GM23338 (cell line): ENCODE measurements at regions not wholly inside any gene's neighbourhood (a gene's known extent, or its start where the extent isn't known, plus 50 kb on each side); places are given as distances from the start of the nearest gene placed in this dataset.

Experiments used
- ETS1 ChIP-seq: IDR thresholded peaks from 2 replicates; pipeline ENCODE4 v1.6.1; 2016; ENCODE audit warnings: antibody characterized with exemption
- EZH2phosphoT487 ChIP-seq: fragments of 200-600 bp; sonication (generic); IDR thresholded peaks from one replicate; pipeline ENCODE4 v1.8.1; 2018; ENCODE audit warnings: antibody characterized with exemption; ENCODE audit not compliant: unreplicated experiment
- POLR2AphosphoS5 ChIP-seq: IDR thresholded peaks from 2 replicates; pipeline ENCODE4 v1.6.1; 2016; ENCODE audit warnings: antibody characterized with exemption, low read depth
- ZNF331 ChIP-seq: fragments of 250-450 bp; sonication (Bioruptor Pico); IDR thresholded peaks from 2 replicates; pipeline ENCODE4 v1.5.0; 2020; ENCODE audit warnings: low read depth, mild to moderate bottlenecking, moderate library complexity
- TF ChIP-seq, protein P1 (sequence below), 2 experiments: fragments of 200-600 bp in 1 of 2; sonication (generic) in 1 of 2; conservative IDR thresholded peaks; 2 replicates each; pipeline versions ENCODE4 v1.5.1 to v1.6.1; 2016 to 2017; ENCODE audit warnings: antibody characterized with exemption in 2 of 2, low read depth in 2 of 2, mild to moderate bottlenecking in 2 of 2, moderate library complexity in 1 of 2
- TF ChIP-seq, protein P2 (sequence below): IDR thresholded peaks from one replicate; pipeline ENCODE4 v1.6.1; 2018; ENCODE audit warnings: antibody characterized with exemption; ENCODE audit not compliant: unreplicated experiment

DNA sequence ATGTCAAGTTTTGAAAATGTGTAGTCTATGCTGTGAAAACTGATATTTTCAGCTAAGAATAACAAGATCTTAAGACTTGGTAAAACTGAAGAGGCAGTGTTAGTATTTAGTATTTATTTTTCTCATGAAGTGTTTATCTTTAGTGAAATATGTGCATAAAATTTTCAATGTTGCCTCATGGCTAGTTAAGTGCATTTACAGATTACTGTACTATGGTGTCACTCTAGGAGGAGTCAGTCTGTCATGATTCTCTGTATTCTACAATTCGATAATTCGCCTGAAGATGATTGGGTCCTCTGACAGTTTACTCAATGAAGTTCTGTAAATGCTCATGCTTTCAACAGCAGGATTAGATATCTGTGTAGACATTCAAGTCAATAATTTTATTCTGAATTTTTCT lies 488.1 kb upstream of the GRM3 start:
- TF ChIP-seq, protein P1, sequence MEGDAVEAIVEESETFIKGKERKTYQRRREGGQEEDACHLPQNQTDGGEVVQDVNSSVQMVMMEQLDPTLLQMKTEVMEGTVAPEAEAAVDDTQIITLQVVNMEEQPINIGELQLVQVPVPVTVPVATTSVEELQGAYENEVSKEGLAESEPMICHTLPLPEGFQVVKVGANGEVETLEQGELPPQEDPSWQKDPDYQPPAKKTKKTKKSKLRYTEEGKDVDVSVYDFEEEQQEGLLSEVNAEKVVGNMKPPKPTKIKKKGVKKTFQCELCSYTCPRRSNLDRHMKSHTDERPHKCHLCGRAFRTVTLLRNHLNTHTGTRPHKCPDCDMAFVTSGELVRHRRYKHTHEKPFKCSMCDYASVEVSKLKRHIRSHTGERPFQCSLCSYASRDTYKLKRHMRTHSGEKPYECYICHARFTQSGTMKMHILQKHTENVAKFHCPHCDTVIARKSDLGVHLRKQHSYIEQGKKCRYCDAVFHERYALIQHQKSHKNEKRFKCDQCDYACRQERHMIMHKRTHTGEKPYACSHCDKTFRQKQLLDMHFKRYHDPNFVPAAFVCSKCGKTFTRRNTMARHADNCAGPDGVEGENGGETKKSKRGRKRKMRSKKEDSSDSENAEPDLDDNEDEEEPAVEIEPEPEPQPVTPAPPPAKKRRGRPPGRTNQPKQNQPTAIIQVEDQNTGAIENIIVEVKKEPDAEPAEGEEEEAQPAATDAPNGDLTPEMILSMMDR (conservative IDR thresholded peaks at IDR 0.05; ENCODE audit: low read depth in 2 of 2): no peak
- TF ChIP-seq EZH2phosphoT487 (no peak), POLR2AphosphoS5 (no peak), ETS1 (no peak), ZNF331 (CRISPR knock-in tag) (no peak)
- TF ChIP-seq, protein P2, sequence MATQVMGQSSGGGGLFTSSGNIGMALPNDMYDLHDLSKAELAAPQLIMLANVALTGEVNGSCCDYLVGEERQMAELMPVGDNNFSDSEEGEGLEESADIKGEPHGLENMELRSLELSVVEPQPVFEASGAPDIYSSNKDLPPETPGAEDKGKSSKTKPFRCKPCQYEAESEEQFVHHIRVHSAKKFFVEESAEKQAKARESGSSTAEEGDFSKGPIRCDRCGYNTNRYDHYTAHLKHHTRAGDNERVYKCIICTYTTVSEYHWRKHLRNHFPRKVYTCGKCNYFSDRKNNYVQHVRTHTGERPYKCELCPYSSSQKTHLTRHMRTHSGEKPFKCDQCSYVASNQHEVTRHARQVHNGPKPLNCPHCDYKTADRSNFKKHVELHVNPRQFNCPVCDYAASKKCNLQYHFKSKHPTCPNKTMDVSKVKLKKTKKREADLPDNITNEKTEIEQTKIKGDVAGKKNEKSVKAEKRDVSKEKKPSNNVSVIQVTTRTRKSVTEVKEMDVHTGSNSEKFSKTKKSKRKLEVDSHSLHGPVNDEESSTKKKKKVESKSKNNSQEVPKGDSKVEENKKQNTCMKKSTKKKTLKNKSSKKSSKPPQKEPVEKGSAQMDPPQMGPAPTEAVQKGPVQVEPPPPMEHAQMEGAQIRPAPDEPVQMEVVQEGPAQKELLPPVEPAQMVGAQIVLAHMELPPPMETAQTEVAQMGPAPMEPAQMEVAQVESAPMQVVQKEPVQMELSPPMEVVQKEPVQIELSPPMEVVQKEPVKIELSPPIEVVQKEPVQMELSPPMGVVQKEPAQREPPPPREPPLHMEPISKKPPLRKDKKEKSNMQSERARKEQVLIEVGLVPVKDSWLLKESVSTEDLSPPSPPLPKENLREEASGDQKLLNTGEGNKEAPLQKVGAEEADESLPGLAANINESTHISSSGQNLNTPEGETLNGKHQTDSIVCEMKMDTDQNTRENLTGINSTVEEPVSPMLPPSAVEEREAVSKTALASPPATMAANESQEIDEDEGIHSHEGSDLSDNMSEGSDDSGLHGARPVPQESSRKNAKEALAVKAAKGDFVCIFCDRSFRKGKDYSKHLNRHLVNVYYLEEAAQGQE: no peak
